Colonic mucosa (tissue), 4 donors: ENCODE measurements at regions not wholly inside any gene's neighbourhood (a gene's known extent, or its start where the extent isn't known, plus 50 kb on each side); places are given as distances from the start of the nearest gene placed in this dataset.

ENCODE experiments used
- DNase-seq: peaks from one replicate; pipeline ENCODE4 v3.0.0-alpha.2; 2020
- H3K27ac ChIP-seq: fragments of 200-600 bp; one replicate; pipeline ENCODE4 v1.8.0; 2021
- H3K27me3 ChIP-seq: fragments of 200-600 bp; one replicate; pipeline ENCODE4 v1.8.0; 2021
- H3K36me3 ChIP-seq: fragments of 200-600 bp; one replicate; pipeline ENCODE4 v1.8.0; 2021
- H3K4me1 ChIP-seq: fragments of 200-600 bp; one replicate; pipeline ENCODE4 v1.8.0; 2021; ENCODE audit warnings: mild to moderate bottlenecking
- H3K4me3 ChIP-seq: fragments of 200-600 bp; one replicate; pipeline ENCODE4 v1.8.0; 2021
- H3K9ac ChIP-seq, 2 donors: one replicate each; pipeline ENCODE4 v1.7.0; 2013; ENCODE audit warnings: control low read depth in 2 of 2, low read depth in 2 of 2, low read length in 2 of 2
- H3K9me3 ChIP-seq: fragments of 200-600 bp; one replicate; pipeline ENCODE4 v1.8.0; 2021
- CTCF ChIP-seq: fragments of 200-600 bp; IDR thresholded peaks from one replicate; pipeline ENCODE4 v1.8.0; 2022; ENCODE audit warnings: antibody characterized with exemption, mild to moderate bottlenecking
- intact Hi-C: fragments of 100-400 bp; cut with DNase I; formaldehyde crosslinking; loops from one replicate; pipeline ENCODE4 v1.14.1; 2022
- donor health status: healthy.
- donor health status: DM: no; HTN: no; CAD: no.
- donor health status: DM: no; HTN: no; CAD: no.

- Histone ChIP-seq H3K9me3 (no peaks in the 10 kb centered on the region), H3K27me3 (no peaks in the 10 kb centered on the region), H3K4me1 (no peaks in the 10 kb centered on the region), H3K4me3 (no peak overlapping the region), H3K9ac (no peak overlapping the region), H3K27ac (no peak overlapping the region), H3K36me3 (no peaks in the 10 kb centered on the region)
- no peak for DNase-seq
- intact Hi-C loops = no loop called here
- no peak for TF ChIP-seq CTCF
Measured at GRCh38 chr4:129738175-129738574, 642.2 kb downstream of the C4orf33 start.

DNA sequence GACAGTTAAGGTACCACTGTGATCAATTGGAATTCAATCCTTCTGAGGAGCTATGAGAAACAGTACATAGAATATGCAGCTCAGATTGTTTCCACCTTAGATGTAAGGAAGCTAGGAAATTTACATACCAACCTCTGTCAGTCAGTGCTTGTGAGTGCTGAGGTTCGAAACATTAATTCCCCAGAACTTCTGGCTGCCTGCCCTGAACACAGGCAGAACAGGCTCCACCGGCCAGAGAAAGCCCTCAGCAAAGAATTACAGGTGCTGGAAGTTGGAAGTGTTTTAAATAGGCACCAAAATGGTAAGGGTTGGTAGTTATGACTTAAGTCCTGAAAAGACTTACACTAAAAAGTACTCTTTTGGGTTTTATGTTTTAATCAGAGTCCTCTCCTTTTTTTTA is 651.8 kb downstream of the C4orf33 start:
- intact Hi-C loops = no loop called here
- Histone ChIP-seq H3K27me3 (no peaks in the 10 kb centered on the region), H3K27ac (no peak overlapping the region), H3K9me3 (no peaks in the 10 kb centered on the region), H3K36me3 (no peaks in the 10 kb centered on the region), H3K4me3 (no peak overlapping the region), H3K9ac (no peak overlapping the region), H3K4me1 (no peaks in the 10 kb centered on the region)
- no peak for TF ChIP-seq CTCF
- DNase-seq = no peak

DNA sequence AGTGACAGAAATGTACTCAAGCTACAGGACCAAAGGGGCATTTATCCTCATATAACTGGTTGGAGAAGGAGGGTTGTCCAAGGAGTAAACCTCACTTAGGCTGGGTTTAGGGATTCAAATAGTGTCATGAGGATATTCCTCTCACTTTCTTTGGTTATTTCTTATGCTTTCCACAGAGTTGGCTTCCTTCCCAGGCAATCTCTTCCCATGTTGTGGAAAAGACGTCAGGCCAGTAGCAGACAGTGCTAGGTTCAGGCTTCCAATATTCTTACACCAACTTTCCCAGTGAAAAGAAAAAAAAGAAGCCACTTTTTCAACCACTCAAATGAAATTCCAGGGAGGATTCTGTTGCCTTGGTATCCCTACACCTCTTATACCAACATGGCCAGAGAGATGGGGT is 653.0 kb downstream of the C4orf33 start:
- TF ChIP-seq CTCF = no peak
- Histone ChIP-seq H3K4me3 (no peak overlapping the region), H3K27ac (no peak overlapping the region), H3K4me1 (no peaks in the 10 kb centered on the region), H3K9me3 (no peaks in the 10 kb centered on the region), H3K9ac (no peak overlapping the region), H3K36me3 (no peaks in the 10 kb centered on the region), H3K27me3 (no peaks in the 10 kb centered on the region)
- DNase-seq = no peak
- intact Hi-C loops = no loop called here

- no peaks in the 10 kb centered on the region for H3K36me3 ChIP-seq
- no peaks in the 10 kb centered on the region for H3K4me1 ChIP-seq
- no peak for TF ChIP-seq CTCF
- no peak for DNase-seq
- no peak overlapping the region for H3K9ac ChIP-seq
- H3K27me3 ChIP-seq = no peaks in the 10 kb centered on the region
- H3K27ac ChIP-seq = no peak overlapping the region
- intact Hi-C loops = no loop called here
- no peak overlapping the region for H3K4me3 ChIP-seq
- no peaks in the 10 kb centered on the region for H3K9me3 ChIP-seq
Measured at GRCh38 chr4:129751646-129752045, 655.7 kb downstream of the C4orf33 start.

GRCh38 chr4:129783596-129783995 is 687.6 kb downstream of the C4orf33 start:
- Histone ChIP-seq H3K9me3 (no peaks in the 10 kb centered on the region), H3K4me3 (no peak overlapping the region), H3K27me3 (no peaks in the 10 kb centered on the region), H3K9ac (no peak overlapping the region), H3K27ac (no peak overlapping the region), H3K36me3 (no peaks in the 10 kb centered on the region), H3K4me1 (no peaks in the 10 kb centered on the region)
- intact Hi-C loops = no loop called here
- no peak for TF ChIP-seq CTCF
- DNase-seq = no peak

DNA sequence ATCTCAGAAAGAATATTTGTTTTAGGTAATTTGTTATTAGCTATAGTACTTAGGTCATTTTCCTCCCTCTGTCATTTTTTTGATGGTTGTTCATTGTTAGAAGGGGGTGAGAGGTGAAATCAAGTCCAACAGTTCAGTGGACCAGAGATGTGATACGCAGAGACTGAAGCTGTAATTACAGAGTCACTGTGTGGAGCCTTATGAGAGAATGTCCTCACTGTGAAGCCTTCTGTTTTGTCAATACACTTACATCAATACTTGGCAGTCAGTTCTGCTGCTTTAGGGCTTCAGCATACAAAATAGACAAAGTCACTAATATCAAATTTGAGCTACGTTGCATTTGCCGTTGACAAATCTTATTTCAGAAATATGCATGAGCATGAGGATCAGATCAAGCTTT is 692.5 kb downstream of the C4orf33 start:
- no peak for DNase-seq
- intact Hi-C loops = no loop called here
- no peaks in the 10 kb centered on the region for H3K4me1 ChIP-seq
- H3K27ac ChIP-seq = no peak overlapping the region
- H3K9me3 ChIP-seq = no peaks in the 10 kb centered on the region
- no peaks in the 10 kb centered on the region for H3K36me3 ChIP-seq
- H3K4me3 ChIP-seq = no peak overlapping the region
- H3K9ac ChIP-seq = no peak overlapping the region
- H3K27me3 ChIP-seq = no peaks in the 10 kb centered on the region
- no peak for TF ChIP-seq CTCF
